Smooth muscle cell (in vitro differentiated cells): ENCODE measurements at regions not wholly inside any gene's neighbourhood (a gene's known extent, or its start where the extent isn't known, plus 50 kb on each side); places are given as distances from the start of the nearest gene placed in this dataset.
"Not testable (repeated sequence)": the region's sequence is repeated elsewhere in the genome, so short reads cannot be mapped to it uniquely, and the experiment has no call there.

ENCODE experiments used
- DNase-seq: peaks from one replicate; lab custom pipeline; 2025; ENCODE audit not compliant: unreplicated experiment; lab: John Stamatoyannopoulos, UW
- H2AFZ ChIP-seq: fragments of 200-600 bp; sonication (generic); 2 replicates; pipeline ENCODE4 v1.6.0; 2016; ENCODE audit warnings: antibody characterized with exemption, low read depth, mild to moderate bottlenecking
- H3F3A ChIP-seq: fragments of 200-600 bp; sonication (generic); 2 replicates; pipeline ENCODE4 v1.6.0; 2017; ENCODE audit warnings: antibody characterized with exemption, low read depth
- H3K27ac ChIP-seq: fragments of 200-600 bp; sonication (generic); 2 replicates; pipeline ENCODE4 v1.5.1; 2016; ENCODE audit warnings: low read depth, mild to moderate bottlenecking
- H3K27me3 ChIP-seq: fragments of 200-600 bp; sonication (generic); 2 replicates; pipeline ENCODE4 v1.6.1; 2016; ENCODE audit warnings: low read depth, mild to moderate bottlenecking
- H3K36me3 ChIP-seq: fragments of 200-600 bp; sonication (generic); 2 replicates; pipeline ENCODE4 v1.5.1; 2016; ENCODE audit warnings: low read depth
- H3K4me1 ChIP-seq: fragments of 200-600 bp; sonication (generic); 2 replicates; pipeline ENCODE4 v1.5.1; 2016; ENCODE audit warnings: low read depth
- H3K4me2 ChIP-seq: fragments of 200-600 bp; sonication (generic); 2 replicates; pipeline ENCODE4 v1.6.0; 2016; ENCODE audit warnings: mild to moderate bottlenecking
- H3K4me3 ChIP-seq: fragments of 200-600 bp; sonication (generic); 2 replicates; pipeline ENCODE4 v1.5.1; 2016; ENCODE audit warnings: mild to moderate bottlenecking
- H3K79me2 ChIP-seq: fragments of 200-600 bp; sonication (generic); 2 replicates; pipeline ENCODE4 v1.6.0; 2016; ENCODE audit warnings: low read depth, mild to moderate bottlenecking
- H3K9ac ChIP-seq: fragments of 200-600 bp; sonication (generic); 2 replicates; pipeline ENCODE4 v1.6.0; 2016; ENCODE audit warnings: low read depth
- H3K9me3 ChIP-seq: fragments of 200-600 bp; sonication (generic); replicated peaks from 2 replicates; pipeline ENCODE4 v1.5.1; 2016; ENCODE audit warnings: low read depth
- H4K20me1 ChIP-seq: fragments of 200-600 bp; sonication (generic); 2 replicates; pipeline ENCODE4 v1.6.0; 2016; ENCODE audit warnings: low read depth
- CTCF ChIP-seq: fragments of 200-600 bp; sonication (generic); IDR thresholded peaks from 2 replicates; pipeline ENCODE4 v1.5.1; 2017; ENCODE audit warnings: borderline replicate concordance, mild to moderate bottlenecking, antibody characterized with exemption; ENCODE audit not compliant: insufficient read depth, poor library complexity, severe bottlenecking
- WGBS: methylation state at CpG from one replicate; pipeline ENCODE4 v1.1.7; 2016; ENCODE audit warnings: low lambda C conversion rate; 5-methylcytosine and 5-hydroxymethylcytosine counted together

- no peaks in the 10 kb centered on the region for H3K79me2 ChIP-seq
- no peaks in the 10 kb centered on the region for H3K4me1 ChIP-seq
- no peaks in the 10 kb centered on the region for H3K36me3 ChIP-seq
- H3K27ac ChIP-seq = no peak overlapping the region
- no peaks in the 10 kb centered on the region for H3K27me3 ChIP-seq
- H3K9me3 ChIP-seq = peaks cover 3% of the 10 kb centered on the region
- H3K4me2 ChIP-seq = no peak overlapping the region
- DNase-seq = no peak
- no peaks in the 10 kb centered on the region for H4K20me1 ChIP-seq
- 91% methylated on average over 13 of the region's 13 CpGs for WGBS
- H3F3A ChIP-seq = no peaks in the 10 kb centered on the region
- TF ChIP-seq CTCF = no peak
- no peak overlapping the region for H3K9ac ChIP-seq
- no peak overlapping the region for H2AFZ ChIP-seq
- H3K4me3 ChIP-seq = no peak overlapping the region
These were observed 236.0 kb downstream of the TTLL2 start for GRCh38 chr6:167560673-167561569.

DNA sequence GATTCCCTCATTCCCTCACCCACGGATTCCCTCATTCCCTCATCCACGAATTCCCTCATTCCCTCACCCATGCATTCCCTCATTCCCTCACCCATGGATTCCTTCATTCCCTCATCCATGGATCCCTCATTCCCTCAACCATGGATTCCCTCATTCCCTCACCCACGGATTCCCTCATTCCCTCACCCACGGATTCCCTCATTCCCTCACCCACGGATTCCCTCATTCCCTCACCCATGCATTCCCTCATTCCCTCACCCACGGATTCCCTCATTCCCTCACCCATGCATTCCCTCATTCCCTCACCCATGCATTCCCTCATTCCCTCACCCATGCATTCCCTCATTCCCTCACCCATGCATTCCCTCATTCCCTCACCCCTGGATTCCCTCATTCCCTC is 238.0 kb downstream of the TTLL2 start:
- H4K20me1 ChIP-seq, DNase-seq, H3K4me3 ChIP-seq, H3K9me3 ChIP-seq, H3F3A ChIP-seq, H3K27me3 ChIP-seq, H3K9ac ChIP-seq, H3K4me1 ChIP-seq, H3K4me2 ChIP-seq, H3K79me2 ChIP-seq, H3K27ac ChIP-seq, H3K36me3 ChIP-seq, H2AFZ ChIP-seq: not testable (repeated sequence)
- 94% methylated on average over 5 of the region's 6 CpGs for WGBS

DNA sequence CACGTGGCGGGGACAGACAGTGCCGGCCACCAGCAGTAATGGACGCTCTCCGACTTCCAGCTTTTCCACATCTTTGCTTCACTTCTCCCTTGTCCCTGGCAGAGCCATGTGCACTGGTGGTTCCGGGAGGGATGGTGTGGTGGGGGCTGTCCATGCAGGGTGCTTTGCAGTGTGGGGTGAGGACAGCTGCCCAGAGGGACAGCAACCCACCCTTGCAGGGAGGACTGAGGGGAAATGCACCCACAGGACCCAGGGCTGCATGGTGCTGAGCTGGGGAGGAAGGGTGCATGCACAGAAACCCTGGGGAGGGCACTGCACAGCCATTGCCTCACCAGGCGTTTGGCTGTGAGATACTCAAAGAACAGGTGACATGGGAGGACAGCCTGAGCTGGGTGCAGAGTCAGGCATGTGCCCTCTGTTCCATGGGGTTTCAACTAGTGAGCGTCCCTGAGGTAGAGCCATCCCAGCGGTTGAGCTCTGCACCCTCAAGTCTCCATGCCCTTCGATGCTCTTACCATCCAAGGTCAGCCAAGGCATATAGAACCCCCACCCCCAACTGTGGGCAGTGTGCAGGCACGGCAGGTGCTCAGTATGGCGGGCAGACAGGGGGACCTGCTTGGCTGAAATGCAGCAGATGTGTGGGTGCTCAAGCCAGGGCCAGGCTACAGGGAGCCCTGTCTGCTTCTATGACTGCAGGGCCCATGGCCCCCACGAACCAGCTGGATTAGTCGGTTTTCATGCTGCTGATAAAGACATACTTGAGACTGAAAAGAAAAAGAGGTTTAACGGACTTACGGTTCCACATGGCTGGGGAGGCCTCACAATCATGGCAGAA is 239.7 kb downstream of the TTLL2 start:
- Histone ChIP-seq H4K20me1 (no peaks in the 10 kb centered on the region), H3K9me3 (no peaks in the 10 kb centered on the region), H3K27me3 (no peaks in the 10 kb centered on the region), H2AFZ (no peak overlapping the region), H3K9ac (no peak overlapping the region), H3K36me3 (no peaks in the 10 kb centered on the region), H3K79me2 (no peaks in the 10 kb centered on the region), H3K4me1 (no peaks in the 10 kb centered on the region), H3K27ac (no peak overlapping the region), H3K4me2 (no peak overlapping the region), H3K4me3 (no peak overlapping the region), H3F3A (no peaks in the 10 kb centered on the region)
- no peak for DNase-seq
- 91% methylated on average over 16 of the region's 16 CpGs for WGBS
- TF ChIP-seq CTCF = no peak

- H3K9ac ChIP-seq = no peak overlapping the region
- no peaks in the 10 kb centered on the region for H3K36me3 ChIP-seq
- no peak overlapping the region for H2AFZ ChIP-seq
- no peaks in the 10 kb centered on the region for H3F3A ChIP-seq
- no peaks in the 10 kb centered on the region for H3K79me2 ChIP-seq
- H3K4me2 ChIP-seq = no peak overlapping the region
- H3K27ac ChIP-seq = no peak overlapping the region
- H3K27me3 ChIP-seq = no peaks in the 10 kb centered on the region
- 87% methylated on average over 3 of the region's 3 CpGs for WGBS
- no peaks in the 10 kb centered on the region for H3K4me1 ChIP-seq
- no peak overlapping the region for H3K4me3 ChIP-seq
- TF ChIP-seq CTCF = no peak
- no peaks in the 10 kb centered on the region for H4K20me1 ChIP-seq
- no peak for DNase-seq
- H3K9me3 ChIP-seq = no peaks in the 10 kb centered on the region
These were observed 240.5 kb downstream of the TTLL2 start for GRCh38 chr6:167565388-167565787.
